Stimulated activated CD4-positive, alpha-beta T cell treated with anti-CD3 and anti-CD28 coated beads, Interleukin-1b, Interleukin-23, amount 100 ng/mL, for 24 hours (primary cell): ENCODE measurements at regions not wholly inside any gene's neighbourhood (a gene's known extent, or its start where the extent isn't known, plus 50 kb on each side); places are given as distances from the start of the nearest gene placed in this dataset.
"Not testable (repeated sequence)": the region's sequence is repeated elsewhere in the genome, so short reads cannot be mapped to it uniquely, and the experiment has no call there.

ENCODE experiments used
- DNase-seq, 4 experiments: peaks; one replicate each; pipeline ENCODE4 v3.0.0-alpha.2; 2020; ENCODE audit warnings: low read depth in 4 of 4, low spot score in 1 of 4

DNA sequence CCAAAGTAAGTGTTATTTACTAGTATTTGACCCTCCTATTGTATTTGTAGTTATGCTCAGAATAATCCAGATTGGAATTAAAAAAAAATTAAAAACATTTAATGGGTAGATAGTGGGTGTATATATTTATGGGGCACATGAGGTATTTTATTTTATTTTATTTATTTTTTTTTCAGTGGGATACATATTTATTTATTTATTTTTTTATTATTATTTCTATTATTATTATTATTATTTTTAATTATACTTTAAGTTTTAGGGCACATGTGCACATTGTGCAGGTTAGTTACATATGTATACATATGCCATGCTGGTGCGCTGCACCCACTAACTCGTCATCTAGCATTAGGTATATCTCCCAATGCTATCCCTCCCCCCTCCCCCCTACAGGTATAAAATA, 1211.8 kb downstream of the OTOL1 start:
- DNase-seq, result not testable (repeated sequence)

DNA sequence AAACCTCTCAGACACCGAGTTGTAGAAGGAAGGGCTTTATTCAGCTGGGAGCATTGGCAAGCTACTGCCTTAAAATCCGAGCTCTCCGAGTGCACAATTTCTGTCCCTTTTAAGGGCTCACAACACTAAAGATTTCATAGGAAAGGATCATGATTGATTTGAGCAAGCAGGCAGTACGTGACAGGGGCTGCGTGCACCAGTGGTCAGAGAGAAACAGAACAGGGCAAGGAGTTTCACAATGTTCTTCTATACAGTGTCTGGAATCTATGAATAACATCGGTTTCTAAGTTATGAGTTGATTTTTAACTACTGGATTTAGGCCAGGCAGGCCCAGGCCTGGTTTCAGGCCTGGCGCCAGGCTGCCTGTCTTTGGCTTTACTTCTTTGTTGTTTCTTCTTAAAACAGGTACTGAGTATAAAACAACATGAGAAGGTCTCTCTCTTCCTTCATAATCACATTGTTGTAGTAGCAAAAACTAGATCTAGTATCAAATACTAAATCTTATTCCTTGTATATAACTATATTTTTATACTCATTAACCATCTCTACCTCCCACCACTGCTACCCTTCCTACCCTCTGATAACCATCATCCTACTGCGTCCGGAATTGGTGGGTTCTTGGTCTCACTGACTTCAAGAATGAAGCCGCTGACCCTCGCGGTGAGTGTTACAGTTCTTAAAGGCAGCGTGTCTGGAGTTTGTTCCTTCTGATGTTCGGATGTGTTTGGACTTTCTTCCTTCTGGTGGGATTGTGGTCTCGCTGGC, 1212.5 kb downstream of the OTOL1 start:
- DNase-seq, result not testable (repeated sequence)

DNA sequence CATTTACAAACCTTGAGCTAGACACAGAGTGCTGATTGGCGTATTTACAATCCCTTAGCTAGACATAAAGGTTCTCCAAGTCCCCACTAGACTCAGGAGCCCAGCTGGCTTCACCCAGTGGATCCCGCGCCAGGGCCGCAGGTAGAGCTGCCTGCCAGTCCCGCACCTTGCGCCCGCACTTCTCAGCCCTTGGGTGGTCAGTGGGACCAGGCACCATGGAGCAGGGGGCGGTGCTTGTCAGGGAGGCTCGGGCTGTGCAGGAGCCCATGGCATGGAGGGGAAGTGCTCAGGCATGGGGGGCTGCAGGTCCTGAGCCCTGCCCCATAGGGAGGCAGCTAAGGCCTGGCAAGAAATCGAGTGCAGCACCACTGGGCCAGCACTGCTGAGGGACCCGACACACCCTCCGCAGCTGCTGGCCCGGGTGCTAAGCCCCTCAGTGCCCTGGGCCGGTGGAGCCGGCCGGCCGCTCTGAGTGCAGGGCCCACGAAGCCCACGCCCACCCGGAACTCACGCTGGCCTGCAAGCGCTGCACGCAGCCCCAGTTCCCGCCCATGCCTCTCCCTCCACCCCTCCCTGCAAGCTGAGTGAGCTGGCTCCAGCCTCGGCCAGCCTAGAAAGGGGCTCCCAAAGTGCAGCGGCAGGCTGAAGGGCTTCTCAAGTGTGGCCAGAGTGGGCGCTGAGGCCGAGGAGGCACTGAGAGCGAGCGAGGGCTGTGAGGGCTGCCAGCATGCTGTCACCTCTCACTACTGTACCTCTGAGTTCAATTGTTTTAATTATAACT, 1213.9 kb downstream of the OTOL1 start:
- DNase-seq, result no peak

DNA sequence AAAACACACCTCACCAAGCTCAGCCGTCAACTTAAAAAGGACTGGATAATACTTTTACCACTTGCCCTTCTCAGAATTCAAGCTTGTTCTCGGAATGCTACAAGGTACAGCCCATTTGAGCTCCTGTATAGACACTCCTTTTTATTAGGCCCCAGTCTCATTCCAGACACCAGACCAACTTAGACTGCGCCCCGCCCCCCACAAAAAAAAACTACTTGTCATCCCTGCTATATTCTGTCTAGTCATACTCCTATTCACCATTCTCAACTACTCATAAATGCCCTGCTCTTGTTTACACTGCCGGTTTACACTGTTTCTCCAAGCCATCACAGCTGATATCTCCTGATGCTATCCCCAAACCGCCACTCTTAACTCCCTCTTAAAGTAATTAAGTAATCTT, 1220.5 kb downstream of the OTOL1 start:
- DNase-seq, result not testable (repeated sequence)

DNA sequence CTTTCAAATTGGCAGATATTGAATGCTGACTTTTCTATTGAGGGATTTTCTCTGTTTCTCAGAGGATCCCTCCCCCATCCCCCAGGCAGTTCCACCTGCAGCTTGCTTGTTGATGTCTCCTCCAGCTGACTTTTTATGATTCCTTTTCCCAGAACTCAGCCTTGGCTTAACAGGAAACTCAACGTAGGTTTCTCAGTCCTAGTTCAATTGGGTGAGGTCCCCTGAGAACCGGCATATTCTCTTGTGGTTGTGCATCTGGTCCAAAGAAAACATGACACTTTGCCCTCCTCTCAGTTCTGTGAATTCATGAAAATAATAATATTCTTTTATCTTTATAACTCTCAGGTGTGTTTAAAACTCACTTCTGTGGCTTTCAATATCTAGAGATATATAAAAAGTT, 1222.1 kb downstream of the OTOL1 start:
- DNase-seq, result no peak

DNA sequence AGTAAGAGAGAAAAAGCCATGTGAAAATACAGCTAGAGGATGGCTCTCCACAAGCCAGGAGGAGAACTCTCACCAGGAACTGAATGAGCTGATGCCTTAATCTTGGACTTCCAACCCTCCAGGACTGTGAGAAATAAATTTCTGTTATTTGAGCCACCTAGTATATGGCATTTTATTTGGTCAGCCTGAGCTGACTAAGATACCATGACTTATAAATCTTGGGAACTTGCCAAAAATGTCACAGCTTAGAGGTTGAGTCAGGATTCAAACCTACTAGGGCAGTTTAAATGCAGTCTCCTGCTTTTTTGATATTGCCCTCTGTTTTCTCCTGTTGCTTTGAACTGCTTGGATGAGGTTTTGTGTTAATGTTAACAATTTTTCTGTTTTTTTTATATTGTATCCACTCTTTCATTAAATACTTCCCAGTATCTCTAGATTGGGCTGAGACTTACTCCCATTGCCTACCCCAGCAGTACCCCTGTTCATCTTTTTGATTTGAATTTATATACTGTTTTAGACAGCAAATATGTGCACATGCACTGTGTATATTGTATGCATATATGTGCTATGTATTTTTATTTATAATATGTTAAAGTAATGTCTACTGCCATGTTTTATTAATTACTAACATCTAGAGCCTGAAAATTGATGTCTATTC, 1223.2 kb downstream of the OTOL1 start:
- DNase-seq, result no peak

DNA sequence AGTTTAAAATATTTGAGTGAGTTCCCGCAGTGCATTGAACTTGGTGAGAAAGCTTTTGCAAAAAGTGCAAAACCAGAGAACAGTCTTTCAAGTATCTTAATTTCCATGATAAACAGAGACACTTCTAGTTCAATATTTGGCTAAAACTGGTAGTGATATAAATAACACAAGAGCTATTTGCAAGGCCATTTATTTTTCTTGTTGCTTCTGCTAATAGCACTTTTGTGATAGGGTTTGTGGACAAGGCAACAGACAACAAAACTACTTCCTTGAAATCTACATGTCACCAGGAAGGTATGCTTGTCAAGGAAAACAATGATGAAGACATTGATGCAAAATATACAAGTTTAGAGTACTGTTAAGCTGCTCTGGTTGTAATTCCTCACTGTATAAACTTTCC, 1225.1 kb downstream of the OTOL1 start:
- no peak for DNase-seq

DNA sequence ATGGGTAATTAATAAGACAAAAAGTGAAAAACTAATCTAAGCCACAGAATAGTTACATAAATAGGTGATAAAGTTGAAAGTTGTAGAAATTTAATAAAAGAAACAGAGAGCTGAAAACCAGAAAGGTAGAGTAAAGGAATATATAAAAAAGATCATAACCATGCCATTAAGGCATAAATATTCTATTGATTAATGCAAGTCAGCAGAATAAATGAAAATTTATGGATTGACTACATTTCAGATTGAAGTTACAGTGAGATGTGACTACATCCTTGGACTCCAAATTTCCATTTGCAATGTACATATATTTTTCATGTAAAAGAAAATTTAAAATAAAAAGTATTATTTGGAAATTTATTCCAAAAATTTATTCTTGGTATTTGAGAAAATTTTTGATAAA, 1225.7 kb downstream of the OTOL1 start:
- no peak for DNase-seq

DNA sequence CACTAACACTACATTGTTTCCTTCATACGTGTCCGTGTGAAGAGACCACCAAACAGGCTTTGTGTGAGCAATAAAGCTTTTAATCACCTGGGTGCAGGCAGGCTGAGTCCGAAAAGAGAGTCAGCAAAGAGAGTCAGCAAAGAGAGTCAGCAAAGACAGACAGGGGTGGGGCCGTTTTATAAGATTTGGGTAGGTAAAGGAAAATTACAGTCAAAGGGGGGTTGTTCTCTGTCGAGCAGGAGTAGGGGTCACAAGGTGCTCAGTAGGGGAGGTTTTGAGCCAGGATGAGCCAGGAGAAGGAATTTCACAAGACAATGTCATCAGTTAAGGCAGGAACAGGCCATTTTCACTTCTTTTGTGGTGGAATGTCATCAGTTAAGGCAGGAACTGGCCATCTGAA, 1226.2 kb downstream of the OTOL1 start:
- DNase-seq, result not testable (repeated sequence)

DNA sequence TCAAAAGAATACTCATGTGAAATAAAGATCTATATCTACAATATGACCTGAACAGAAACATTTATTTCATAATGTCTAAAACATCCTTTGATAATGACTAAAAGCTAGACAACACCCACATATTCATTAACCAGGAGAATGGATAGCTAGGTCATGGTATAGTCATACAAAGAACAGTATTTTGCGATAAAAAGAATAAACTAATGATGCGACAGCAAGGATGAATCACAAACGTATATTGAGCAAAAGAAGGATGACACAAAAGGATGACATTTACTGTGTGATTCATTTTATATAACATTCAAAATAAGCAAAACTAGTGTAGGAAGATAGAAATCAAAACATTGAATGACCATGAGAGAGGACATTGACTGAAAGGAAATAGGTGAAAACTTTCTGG, 1233.1 kb downstream of the OTOL1 start:
- no peak for DNase-seq

DNA sequence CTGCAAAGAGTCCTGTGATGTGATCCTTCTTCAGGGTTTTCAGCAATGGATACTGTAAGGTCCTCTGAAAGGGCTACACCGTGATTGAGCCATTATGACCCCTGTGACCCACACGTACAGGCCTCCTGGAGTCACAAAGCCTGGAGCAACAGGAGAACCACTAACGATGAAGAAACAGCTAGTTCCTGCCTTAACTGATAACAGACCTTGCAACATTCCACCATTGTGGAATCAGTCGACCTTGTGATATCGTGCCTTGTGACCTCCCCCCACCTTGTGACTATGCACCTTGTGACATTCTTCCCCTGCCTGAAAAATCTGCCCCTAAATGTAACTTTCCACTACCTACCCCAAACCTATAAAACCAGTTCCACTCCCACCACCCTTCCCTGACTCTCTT, 1235.4 kb downstream of the OTOL1 start:
- not testable (repeated sequence) for DNase-seq

DNA sequence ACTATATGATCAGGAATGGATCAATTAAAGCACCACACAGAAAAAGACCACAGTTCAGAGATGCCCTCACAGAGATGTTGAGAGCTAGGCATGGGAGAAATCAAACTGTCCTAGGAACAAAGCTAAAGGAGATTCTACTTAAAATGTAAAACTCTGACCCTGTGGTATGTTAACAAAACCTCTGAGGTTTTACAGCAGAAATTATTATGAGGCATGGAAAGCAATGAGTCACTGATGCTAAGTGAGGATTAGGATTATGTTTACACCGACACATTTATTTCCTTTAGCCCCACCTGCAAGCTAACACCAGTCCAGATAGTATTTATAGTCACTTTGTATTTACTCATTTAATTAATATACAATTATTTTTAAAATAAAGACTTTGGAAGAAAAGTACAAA, 1242.2 kb downstream of the OTOL1 start:
- DNase-seq, result no peak

DNA sequence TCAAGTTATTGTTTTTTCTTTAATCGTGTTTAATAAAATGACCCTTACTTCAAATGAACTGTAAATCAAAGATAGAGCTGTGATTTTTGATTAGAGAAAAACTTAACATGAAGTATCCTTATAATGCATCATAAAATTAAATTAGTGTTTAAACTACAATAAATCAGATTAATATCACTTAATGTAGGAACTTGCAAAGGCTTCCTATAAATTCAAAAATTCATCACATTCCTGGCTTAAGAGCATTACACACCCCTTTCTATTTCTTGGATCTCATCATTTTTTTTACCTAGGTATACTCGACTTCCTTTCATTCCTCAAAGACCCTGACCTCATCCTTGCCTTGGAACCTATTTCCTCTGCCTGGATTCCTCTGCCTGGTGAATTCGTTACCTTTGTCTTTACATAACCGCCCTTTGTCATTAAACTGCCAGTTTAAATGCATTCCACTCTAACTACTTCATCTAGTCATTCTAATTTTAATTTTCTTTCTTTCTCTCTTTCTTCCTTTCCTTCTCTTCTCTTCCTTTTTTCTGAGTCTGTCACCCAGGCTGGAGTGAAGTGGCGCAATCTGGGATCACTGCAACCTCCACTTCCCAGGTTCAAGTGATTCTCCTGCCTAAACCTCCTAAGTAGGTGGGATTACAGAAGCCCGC, 1244.5 kb downstream of the OTOL1 start:
- no peak for DNase-seq

DNA sequence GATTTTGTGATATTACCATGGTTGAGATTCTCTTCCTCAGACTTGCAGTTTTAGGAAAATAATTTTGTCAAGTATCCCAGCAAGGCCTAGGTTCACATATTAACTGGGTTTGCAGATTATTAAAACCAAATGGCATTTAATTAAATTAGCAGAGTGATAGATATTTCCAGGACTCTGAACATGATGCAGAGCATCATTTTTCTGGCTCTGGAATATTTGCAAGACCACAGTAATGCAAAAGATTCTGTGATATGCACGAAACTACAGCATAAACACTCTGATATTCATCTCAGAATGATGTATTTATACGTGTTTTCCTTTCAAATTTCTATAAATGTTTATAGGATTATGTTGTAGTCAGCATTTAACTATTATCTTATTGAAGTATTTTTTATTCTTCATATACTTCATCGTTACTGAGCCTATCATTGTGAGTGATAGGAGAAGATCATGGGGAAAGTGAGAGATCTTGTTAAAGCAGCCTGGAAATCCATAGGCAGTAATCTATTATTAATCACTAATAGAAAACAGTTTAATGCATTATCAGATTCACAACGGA, 1245.6 kb downstream of the OTOL1 start:
- no peak for DNase-seq

DNA sequence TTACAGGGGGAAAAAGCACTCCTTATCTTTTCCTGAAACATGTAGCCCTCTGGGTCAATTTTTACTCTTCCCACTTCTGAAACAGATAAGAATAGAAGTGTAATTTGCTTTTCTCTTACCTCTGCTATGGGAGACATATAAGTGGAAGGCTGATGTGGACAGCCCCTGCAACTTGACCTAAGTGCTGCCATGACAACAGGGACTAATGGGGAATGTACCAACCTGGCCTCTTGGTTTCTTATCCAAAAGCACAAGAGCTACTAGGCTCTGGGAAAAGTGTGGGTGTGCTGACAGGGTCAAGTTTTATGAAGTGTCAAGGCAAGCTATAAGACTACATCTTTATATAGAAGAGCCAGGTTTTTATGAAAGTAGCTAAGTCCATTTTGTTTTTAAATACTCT, 1246.5 kb downstream of the OTOL1 start:
- DNase-seq, result no peak

DNA sequence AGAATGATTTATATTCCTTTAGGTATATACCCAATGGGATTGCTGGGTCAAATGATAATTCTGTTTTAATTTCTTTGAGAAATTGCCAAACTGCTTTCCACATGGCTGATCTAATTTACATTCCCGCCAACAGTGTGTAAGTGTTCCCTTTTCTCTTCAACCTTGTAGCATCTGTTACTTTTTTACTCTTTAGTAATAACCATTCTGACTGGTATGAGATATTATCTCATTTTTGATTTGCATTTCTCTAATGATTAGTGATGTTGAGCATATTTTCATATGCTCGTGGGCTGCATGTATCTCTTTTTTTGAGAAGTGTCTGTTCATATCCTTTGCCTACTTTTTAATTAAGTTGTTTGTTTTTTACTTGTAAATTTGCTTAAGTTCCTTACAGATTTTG, 1264.2 kb downstream of the OTOL1 start:
- DNase-seq, result no peak

DNA sequence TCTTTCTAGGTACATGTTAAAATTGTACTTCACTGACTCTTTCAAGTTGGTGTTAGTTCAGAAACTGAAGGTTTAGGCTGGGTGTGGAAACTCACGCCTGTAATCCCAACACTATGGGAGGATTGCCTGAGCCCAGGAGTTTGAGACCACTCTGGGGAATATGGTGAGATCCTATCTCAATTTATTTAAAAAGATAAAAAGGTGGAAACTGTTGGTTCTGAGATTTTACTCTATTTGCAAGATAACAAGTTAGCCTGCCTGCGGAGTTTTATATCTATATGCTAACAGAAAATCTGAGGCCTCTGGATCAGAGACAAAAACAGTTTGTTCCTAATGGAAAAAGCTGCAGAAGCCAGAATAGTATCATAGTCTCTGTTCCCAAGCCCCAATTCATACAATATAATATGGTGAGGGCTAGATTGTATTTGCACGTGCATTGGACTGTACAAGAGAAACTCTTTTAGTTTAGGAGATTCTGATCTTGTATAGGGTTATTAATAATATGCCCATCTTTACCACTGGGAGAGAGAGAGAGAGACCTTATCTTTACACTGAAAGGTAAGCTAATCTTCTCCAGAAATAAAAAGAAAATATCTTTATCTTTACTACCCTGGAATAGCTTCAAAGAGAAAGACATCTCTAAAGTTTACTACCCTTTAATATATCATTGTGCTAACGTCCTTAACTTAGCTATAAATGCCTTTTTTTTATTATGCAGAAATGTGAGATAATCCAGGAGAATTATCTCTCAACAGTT, 1267.6 kb downstream of the OTOL1 start:
- DNase-seq, result no peak

DNA sequence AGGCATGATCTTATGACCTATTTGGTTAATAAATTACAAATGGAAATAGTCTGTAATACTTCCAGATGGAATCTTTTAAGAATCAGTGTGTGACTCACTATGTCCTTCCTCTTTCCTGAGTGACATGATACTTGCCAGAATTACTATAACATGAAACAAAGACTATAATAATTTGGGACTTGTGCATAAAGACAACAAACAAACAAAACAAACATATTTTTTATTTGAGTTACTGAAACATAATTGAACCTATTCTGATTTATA, 1268.1 kb downstream of the OTOL1 start:
- no peak for DNase-seq

DNA sequence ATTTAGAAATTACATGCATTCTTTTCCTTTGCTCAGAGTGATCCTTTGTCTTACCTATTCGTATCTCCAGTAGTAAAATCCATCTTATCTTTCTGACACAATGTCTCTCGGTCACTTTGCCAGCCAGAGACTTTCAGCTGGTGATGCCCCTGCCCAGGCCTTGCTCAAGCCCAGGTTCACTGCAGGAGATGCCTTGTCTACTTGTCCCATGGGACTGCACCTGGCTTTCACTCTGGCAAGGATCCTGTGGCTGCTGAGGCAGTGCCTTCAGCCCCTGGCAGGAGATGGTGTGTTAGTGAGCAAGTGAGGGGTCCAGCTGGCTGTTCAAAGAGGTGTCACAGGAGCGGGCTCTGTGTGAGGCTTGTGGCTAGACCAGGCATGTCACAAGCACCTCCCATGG, 1268.9 kb downstream of the OTOL1 start:
- no peak for DNase-seq

DNA sequence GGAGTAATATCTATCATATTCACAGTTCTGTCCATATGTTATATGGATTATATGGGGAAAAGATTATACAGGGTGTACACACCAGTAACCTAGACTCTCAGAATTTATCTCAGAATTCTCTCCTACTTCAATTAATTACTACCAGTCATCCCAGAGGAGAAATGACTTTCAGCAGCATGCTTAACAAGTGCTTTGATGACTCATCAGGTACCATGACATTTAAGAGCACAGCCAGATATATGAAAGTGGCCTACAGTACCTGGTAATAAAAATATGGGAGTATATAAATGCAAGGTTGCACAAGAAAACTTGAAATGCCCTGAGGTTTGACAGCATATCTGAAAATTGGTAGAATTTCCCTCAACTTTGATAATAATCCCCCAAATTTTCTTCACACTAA, 1273.0 kb downstream of the OTOL1 start:
- DNase-seq, result no peak

DNA sequence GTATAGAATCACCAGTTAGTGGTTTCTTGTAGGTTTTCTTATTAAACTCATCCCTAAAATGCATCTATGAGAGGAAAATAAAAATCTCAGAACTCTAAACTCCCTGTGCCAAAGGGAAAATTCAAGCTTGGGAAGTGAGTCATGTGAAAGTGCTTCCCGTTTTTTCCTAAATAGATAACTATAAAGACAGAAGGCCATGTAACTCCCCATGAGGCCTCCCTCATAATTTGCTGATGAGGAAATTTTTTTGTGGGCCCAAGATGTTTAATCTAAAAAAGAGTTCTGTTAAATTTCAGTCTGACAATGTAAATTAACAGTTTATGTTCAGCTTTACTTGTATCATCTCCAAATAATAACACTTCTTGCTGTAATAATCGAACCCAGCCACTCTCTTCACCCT, 1273.9 kb downstream of the OTOL1 start:
- DNase-seq, result no peak
